ENCODE measurements at regions not wholly inside any gene's neighbourhood (a gene's known extent, or its start where the extent isn't known, plus 50 kb on each side); places are given as distances from the start of the nearest gene placed in this dataset.

DNA sequence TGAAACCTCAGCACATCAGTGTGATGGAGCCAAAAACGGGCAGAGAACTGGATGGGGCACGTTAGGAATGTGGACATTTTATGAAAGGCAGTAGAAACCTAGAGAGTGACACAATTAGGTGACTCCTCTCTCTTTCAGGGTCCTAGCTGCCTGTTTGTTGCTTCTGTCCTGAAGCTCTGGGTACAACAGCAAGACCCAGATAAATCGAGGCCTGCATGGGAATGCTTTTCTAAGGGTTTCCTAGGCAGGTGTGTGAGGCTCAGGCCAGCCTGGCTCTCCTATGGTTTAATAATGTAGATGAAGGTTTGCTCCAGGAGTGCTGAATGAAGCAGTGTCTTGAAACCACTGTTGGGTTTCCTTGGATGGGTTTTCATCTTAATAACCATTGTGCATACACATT is 517.1 kb upstream of the RAB6C start:
- ChIA-PET CTCF (no interaction called here), POLR2A (no interaction called here)
- Histone ChIP-seq H3K4me3 (ENCODE audit: low read depth, low read length) (no peak overlapping the region), H3K4me1 (no peaks in the 10 kb centered on the region), H3K9me3 (no peaks in the 10 kb centered on the region), H3K27me3 (replicated peaks; ENCODE audit: control insufficient read depth, insufficient read depth, low read length) (no peaks in the 10 kb centered on the region), H3K36me3 (ENCODE audit: control insufficient read depth, insufficient read depth, low read length) (no peaks in the 10 kb centered on the region)
- TF ChIP-seq, protein P1, sequence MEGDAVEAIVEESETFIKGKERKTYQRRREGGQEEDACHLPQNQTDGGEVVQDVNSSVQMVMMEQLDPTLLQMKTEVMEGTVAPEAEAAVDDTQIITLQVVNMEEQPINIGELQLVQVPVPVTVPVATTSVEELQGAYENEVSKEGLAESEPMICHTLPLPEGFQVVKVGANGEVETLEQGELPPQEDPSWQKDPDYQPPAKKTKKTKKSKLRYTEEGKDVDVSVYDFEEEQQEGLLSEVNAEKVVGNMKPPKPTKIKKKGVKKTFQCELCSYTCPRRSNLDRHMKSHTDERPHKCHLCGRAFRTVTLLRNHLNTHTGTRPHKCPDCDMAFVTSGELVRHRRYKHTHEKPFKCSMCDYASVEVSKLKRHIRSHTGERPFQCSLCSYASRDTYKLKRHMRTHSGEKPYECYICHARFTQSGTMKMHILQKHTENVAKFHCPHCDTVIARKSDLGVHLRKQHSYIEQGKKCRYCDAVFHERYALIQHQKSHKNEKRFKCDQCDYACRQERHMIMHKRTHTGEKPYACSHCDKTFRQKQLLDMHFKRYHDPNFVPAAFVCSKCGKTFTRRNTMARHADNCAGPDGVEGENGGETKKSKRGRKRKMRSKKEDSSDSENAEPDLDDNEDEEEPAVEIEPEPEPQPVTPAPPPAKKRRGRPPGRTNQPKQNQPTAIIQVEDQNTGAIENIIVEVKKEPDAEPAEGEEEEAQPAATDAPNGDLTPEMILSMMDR (IDR thresholded peaks at IDR 0.05; ENCODE audit: insufficient read depth in 1 of 2, low read depth in 1 of 2, low read length in 1 of 2, severe bottlenecking in 1 of 2, unreplicated experiment in 1 of 2), result no peak
- BruUV-seq (replicated peaks), result no TSS peak
- Mint-ChIP-seq H3K27me3 (ENCODE audit: insufficient read depth, unreplicated experiment) (peaks cover 15% of the 10 kb centered on the region), H3K4me1 (ENCODE audit: low read depth, unreplicated experiment) (no peaks in the 10 kb centered on the region), H3K9me3 (ENCODE audit: unreplicated experiment) (no peaks in the 10 kb centered on the region), H3K4me3 (ENCODE audit: unreplicated experiment) (no peak overlapping the region), H3K27ac (ENCODE audit: unreplicated experiment) (no peak overlapping the region), H3K36me3 (ENCODE audit: insufficient read depth, unreplicated experiment) (no peaks in the 10 kb centered on the region)
- DNase-seq, result no peak
- intact Hi-C loops (cut with micrococcal nuclease; ENCODE audit: unreplicated experiment), result no loop called here

DNA sequence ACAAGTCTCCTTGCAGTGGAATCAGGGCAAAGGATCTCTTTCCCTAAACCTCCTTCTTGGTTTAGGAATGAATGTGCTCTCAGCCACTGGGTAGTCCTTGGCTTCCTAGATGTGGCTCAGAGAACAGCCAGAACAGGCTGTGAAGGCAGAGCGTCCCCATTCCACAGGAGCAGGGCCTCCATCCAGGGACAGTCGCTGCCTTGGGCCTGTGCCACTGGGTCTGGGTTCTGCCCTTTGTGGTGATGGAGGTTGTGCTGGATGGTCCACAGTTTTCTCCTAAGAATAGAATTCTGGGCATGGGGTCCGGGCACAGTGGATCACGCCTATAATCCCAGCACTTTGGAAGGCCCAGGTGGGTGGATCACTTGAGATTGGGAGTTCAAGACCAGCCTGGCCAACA is 516.5 kb upstream of the RAB6C start:
- Mint-ChIP-seq H3K27me3 (ENCODE audit: insufficient read depth, unreplicated experiment) (peaks cover 15% of the 10 kb centered on the region), H3K27ac (ENCODE audit: unreplicated experiment) (no peak overlapping the region), H3K4me1 (ENCODE audit: low read depth, unreplicated experiment) (no peaks in the 10 kb centered on the region), H3K4me3 (ENCODE audit: unreplicated experiment) (no peak overlapping the region), H3K36me3 (ENCODE audit: insufficient read depth, unreplicated experiment) (no peaks in the 10 kb centered on the region), H3K9me3 (ENCODE audit: unreplicated experiment) (no peaks in the 10 kb centered on the region)
- Histone ChIP-seq H3K4me1 (no peaks in the 10 kb centered on the region), H3K27me3 (replicated peaks; ENCODE audit: control insufficient read depth, insufficient read depth, low read length) (no peaks in the 10 kb centered on the region), H3K36me3 (ENCODE audit: control insufficient read depth, insufficient read depth, low read length) (no peaks in the 10 kb centered on the region), H3K9me3 (no peaks in the 10 kb centered on the region), H3K4me3 (ENCODE audit: low read depth, low read length) (no peak overlapping the region)
- BruUV-seq (replicated peaks), result no TSS peak
- POLR2A ChIA-PET, result no interaction called here
- TF ChIP-seq, protein P1 (IDR thresholded peaks at IDR 0.05; ENCODE audit: insufficient read depth in 1 of 2, low read depth in 1 of 2, low read length in 1 of 2, severe bottlenecking in 1 of 2, unreplicated experiment in 1 of 2), result no peak
- CTCF ChIA-PET, result no interaction called here
- intact Hi-C loops (cut with micrococcal nuclease; ENCODE audit: unreplicated experiment), result no loop called here
- no peak for DNase-seq

DNA sequence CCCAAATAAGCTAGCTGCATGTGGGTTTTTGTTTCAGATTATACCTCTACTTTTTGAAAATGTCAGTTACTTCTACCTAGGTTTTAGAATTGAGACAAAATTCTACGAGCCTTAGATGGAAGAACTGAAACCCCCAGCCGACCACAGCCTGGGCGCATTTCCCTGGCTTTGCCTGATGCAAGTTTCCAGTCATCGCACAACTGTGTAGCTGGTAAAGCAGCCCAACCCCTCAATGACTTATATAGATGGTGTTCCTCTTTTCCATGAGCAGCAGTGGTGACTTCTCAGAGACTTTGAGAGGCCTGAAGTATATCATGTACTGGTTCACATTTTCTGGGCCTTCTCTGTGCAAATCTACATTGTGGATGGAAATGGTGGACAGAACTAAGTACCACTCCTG is 515.4 kb upstream of the RAB6C start:
- no peaks in the 10 kb centered on the region for H3K36me3 Mint-ChIP-seq (ENCODE audit: insufficient read depth, unreplicated experiment)
- H3K4me1 Mint-ChIP-seq (ENCODE audit: low read depth, unreplicated experiment), result no peaks in the 10 kb centered on the region
- Histone ChIP-seq H3K4me3 (ENCODE audit: low read depth, low read length) (no peak overlapping the region), H3K36me3 (ENCODE audit: control insufficient read depth, insufficient read depth, low read length) (no peaks in the 10 kb centered on the region), H3K9me3 (no peaks in the 10 kb centered on the region), H3K27me3 (replicated peaks; ENCODE audit: control insufficient read depth, insufficient read depth, low read length) (no peaks in the 10 kb centered on the region), H3K4me1 (no peaks in the 10 kb centered on the region)
- intact Hi-C loops (cut with micrococcal nuclease; ENCODE audit: unreplicated experiment), result no loop called here
- no peaks in the 10 kb centered on the region for H3K9me3 Mint-ChIP-seq (ENCODE audit: unreplicated experiment)
- peaks cover 14% of the 10 kb centered on the region for H3K27me3 Mint-ChIP-seq (ENCODE audit: insufficient read depth, unreplicated experiment)
- BruUV-seq (replicated peaks), result no TSS peak
- no peak overlapping the region for H3K4me3 Mint-ChIP-seq (ENCODE audit: unreplicated experiment)
- no peak overlapping the region for H3K27ac Mint-ChIP-seq (ENCODE audit: unreplicated experiment)
- ChIA-PET POLR2A (no interaction called here), CTCF (no interaction called here)
- no peak for DNase-seq
- TF ChIP-seq, protein P1 (IDR thresholded peaks at IDR 0.05; ENCODE audit: insufficient read depth in 1 of 2, low read depth in 1 of 2, low read length in 1 of 2, severe bottlenecking in 1 of 2, unreplicated experiment in 1 of 2), result no peak

Measured in Caco-2 (cell line).